CD4-positive, alpha-beta T cell treated with Interferon alpha-2 for 1 hour (primary cell): ENCODE measurements at regions not wholly inside any gene's neighbourhood (a gene's known extent, or its start where the extent isn't known, plus 50 kb on each side); places are given as distances from the start of the nearest gene placed in this dataset.
A peak's percentile ranks its signal among the peaks of the same experiment; 100 is the strongest.

ENCODE experiments used
- DNase-seq, 2 donors: peaks; one replicate each; pipeline ENCODE4 v3.0.0-alpha.2; 2020 to 2022

- DNase-seq: no peak
These were observed 190.5 kb upstream of the DCN start for GRCh38 chr12:91373086-91373485.

- no peak for DNase-seq
These were observed 187.7 kb upstream of the DCN start for GRCh38 chr12:91370086-91370868.

- no peak for DNase-seq
These were observed 186.0 kb upstream of the DCN start for GRCh38 chr12:91368613-91369012.

- peak in 1 of 2 donors; percentile 7 for DNase-seq
These were observed 184.7 kb upstream of the DCN start for GRCh38 chr12:91367234-91367849.

GRCh38 chr12:91364471-91365184, 182.0 kb upstream of the DCN start:
- DNase-seq: no peak

GRCh38 chr12:91361864-91362263, 179.2 kb upstream of the DCN start:
- DNase-seq: peak in 1 of 2 donors; percentile 54

- no peak for DNase-seq
These were observed 174.8 kb upstream of the DCN start for GRCh38 chr12:91357381-91357780.

GRCh38 chr12:91356405-91356804, 173.8 kb upstream of the DCN start:
- no peak for DNase-seq

GRCh38 chr12:91355150-91356006, 172.8 kb upstream of the DCN start:
- DNase-seq: peak; percentile 10 to 39

- no peak for DNase-seq
These were observed 170.6 kb upstream of the DCN start for GRCh38 chr12:91353266-91353665.

- no peak for DNase-seq
These were observed 166.9 kb upstream of the DCN start for GRCh38 chr12:91349476-91349875.

GRCh38 chr12:91347481-91348214, 165.0 kb upstream of the DCN start:
- DNase-seq: no peak

- DNase-seq: no peak
These were observed 164.2 kb upstream of the DCN start for GRCh38 chr12:91346827-91347226.

GRCh38 chr12:91344408-91344807, 161.8 kb upstream of the DCN start:
- no peak for DNase-seq

- no peak for DNase-seq
These were observed 160.4 kb upstream of the DCN start for GRCh38 chr12:91343010-91343409.

GRCh38 chr12:91339106-91339505, 156.5 kb upstream of the DCN start:
- DNase-seq: no peak

GRCh38 chr12:91335699-91336098, 153.1 kb upstream of the DCN start:
- DNase-seq: no peak

- no peak for DNase-seq
These were observed 151.3 kb upstream of the DCN start for GRCh38 chr12:91333966-91334365.

GRCh38 chr12:91332302-91332701, 149.7 kb upstream of the DCN start:
- no peak for DNase-seq

- DNase-seq: no peak
These were observed 148.8 kb upstream of the DCN start for GRCh38 chr12:91331371-91331770.

- no peak for DNase-seq
These were observed 145.8 kb upstream of the DCN start for GRCh38 chr12:91328451-91328850.

- DNase-seq: no peak
These were observed 145.3 kb upstream of the DCN start for GRCh38 chr12:91327889-91328288.
